ENCODE measurements at regions not wholly inside any gene's neighbourhood (a gene's known extent, or its start where the extent isn't known, plus 50 kb on each side); places are given as distances from the start of the nearest gene placed in this dataset.
"Not testable (repeated sequence)": the region's sequence is repeated elsewhere in the genome, so short reads cannot be mapped to it uniquely, and the experiment has no call there.

GRCh38 chr13:74770361-74770760 lies 636.2 kb upstream of the KLF12 start:
- DNase-seq, result no peak

- no peak for DNase-seq
Observed at GRCh38 chr13:74769333-74769732, 635.1 kb upstream of the KLF12 start.

- no peak for DNase-seq
Observed at GRCh38 chr13:74768521-74769085, 634.4 kb upstream of the KLF12 start.

- no peak for DNase-seq
Observed at GRCh38 chr13:74767050-74767449, 632.8 kb upstream of the KLF12 start.

GRCh38 chr13:74765955-74766354 lies 631.8 kb upstream of the KLF12 start:
- DNase-seq, result no peak

- no peak for DNase-seq
Observed at GRCh38 chr13:74761801-74762757, 627.9 kb upstream of the KLF12 start.

GRCh38 chr13:74758188-74758587 lies 624.0 kb upstream of the KLF12 start:
- DNase-seq, result no peak

- DNase-seq, result no peak
Observed at GRCh38 chr13:74755065-74755464, 620.9 kb upstream of the KLF12 start.

GRCh38 chr13:74751739-74752138 lies 617.5 kb upstream of the KLF12 start:
- DNase-seq, result no peak

- DNase-seq, result no peak
Observed at GRCh38 chr13:74747186-74747955, 613.2 kb upstream of the KLF12 start.

- no peak for DNase-seq
Observed at GRCh38 chr13:74743992-74744391, 609.8 kb upstream of the KLF12 start.

- no peak for DNase-seq
Observed at GRCh38 chr13:74741732-74742131, 607.5 kb upstream of the KLF12 start.

GRCh38 chr13:74732736-74733385 lies 598.7 kb upstream of the KLF12 start:
- DNase-seq, result no peak

GRCh38 chr13:74731731-74732130 lies 597.5 kb upstream of the KLF12 start:
- DNase-seq, result no peak

GRCh38 chr13:74730556-74731331 lies 596.5 kb upstream of the KLF12 start:
- DNase-seq, result no peak

GRCh38 chr13:74726206-74726605 lies 592.0 kb upstream of the KLF12 start:
- no peak for DNase-seq

GRCh38 chr13:74718232-74718842 lies 584.1 kb upstream of the KLF12 start:
- not testable (repeated sequence) for DNase-seq

- DNase-seq, result no peak
Observed at GRCh38 chr13:74715718-74716117, 581.5 kb upstream of the KLF12 start.

GRCh38 chr13:74710006-74710405 lies 575.8 kb upstream of the KLF12 start:
- no peak for DNase-seq

- DNase-seq, result no peak
Observed at GRCh38 chr13:74709226-74709625, 575.0 kb upstream of the KLF12 start.

GRCh38 chr13:74708629-74709028 lies 574.4 kb upstream of the KLF12 start:
- DNase-seq, result no peak

GRCh38 chr13:74707291-74707690 lies 573.1 kb upstream of the KLF12 start:
- no peak for DNase-seq

Measured in stimulated activated CD4-positive, alpha-beta T cell treated with anti-CD3 and anti-CD28 coated beads, Interleukin-4, amount 100 ng/mL, for 1 hour (primary cell).